GM18499 (cell line): ENCODE measurements at regions not wholly inside any gene's neighbourhood (a gene's known extent, or its start where the extent isn't known, plus 50 kb on each side); places are given as distances from the start of the nearest gene placed in this dataset.

ENCODE experiments used
- ATAC-seq: cut with Tn5 transposase; IDR thresholded peaks from one replicate; pipeline ENCODE4 v1.9.1; 2021; ENCODE audit warnings: moderate number of reproducible peaks; ENCODE audit not compliant: insufficient read depth, unreplicated experiment

- ATAC-seq = no peak
These were observed 161.6 kb upstream of the BDNF start for GRCh38 chr11:27861706-27862430.

- ATAC-seq = no peak
These were observed 160.6 kb upstream of the BDNF start for GRCh38 chr11:27860811-27861210.

GRCh38 chr11:27858866-27859265 is 158.6 kb upstream of the BDNF start:
- ATAC-seq = no peak

GRCh38 chr11:27857588-27857987 is 157.3 kb upstream of the BDNF start:
- ATAC-seq = no peak

- peak; percentile 65 for ATAC-seq
These were observed 156.8 kb upstream of the BDNF start for GRCh38 chr11:27857014-27857413.

GRCh38 chr11:27848423-27848822 is 148.2 kb upstream of the BDNF start:
- ATAC-seq = no peak

- no peak for ATAC-seq
These were observed 147.2 kb upstream of the BDNF start for GRCh38 chr11:27847496-27847895.

- no peak for ATAC-seq
These were observed 142.0 kb upstream of the BDNF start for GRCh38 chr11:27842290-27842689.

GRCh38 chr11:27841023-27841422 is 140.8 kb upstream of the BDNF start:
- ATAC-seq = no peak

- no peak for ATAC-seq
These were observed 139.1 kb upstream of the BDNF start for GRCh38 chr11:27839226-27839913.

- no peak for ATAC-seq
These were observed 138.4 kb upstream of the BDNF start for GRCh38 chr11:27838674-27839073.

GRCh38 chr11:27837895-27838563 is 137.8 kb upstream of the BDNF start:
- ATAC-seq = peak; percentile 95

- no peak for ATAC-seq
These were observed 130.0 kb upstream of the BDNF start for GRCh38 chr11:27830206-27830605.

- ATAC-seq = no peak
These were observed 120.0 kb upstream of the BDNF start for GRCh38 chr11:27820249-27820648.

GRCh38 chr11:27816197-27816596 is 115.9 kb upstream of the BDNF start:
- no peak for ATAC-seq

- no peak for ATAC-seq
These were observed 112.1 kb upstream of the BDNF start for GRCh38 chr11:27812341-27812740.

- ATAC-seq = no peak
These were observed 107.3 kb upstream of the BDNF start for GRCh38 chr11:27807596-27807995.

GRCh38 chr11:27806122-27806521 is 105.9 kb upstream of the BDNF start:
- no peak for ATAC-seq

GRCh38 chr11:27795955-27796861 is 96.0 kb upstream of the BDNF start:
- no peak for ATAC-seq

GRCh38 chr11:27786864-27787263 is 86.6 kb upstream of the BDNF start:
- no peak for ATAC-seq
